RWPE1 (cell line): ENCODE measurements at regions not wholly inside any gene's neighbourhood (a gene's known extent, or its start where the extent isn't known, plus 50 kb on each side); places are given as distances from the start of the nearest gene placed in this dataset.

Source experiments
- CTCF ChIA-PET: fragments of 350-600 bp; sonication (Branson Sonifier 250); formaldehyde crosslinking; extraction: SDS; loops from one replicate; lab custom pipeline; 2021; lab: Yijun Ruan, JAX
- POLR2A ChIA-PET: fragments of 400-600 bp; formaldehyde crosslinking; extraction: SDS; loops from one replicate; lab custom pipeline; 2020; ENCODE audit warnings: antibody characterized with exemption; ENCODE audit not compliant: low non-redundant PET; lab: Yijun Ruan, JAX
- DNase-seq: peaks from one replicate; pipeline ENCODE4 v3.0.0; 2012; ENCODE audit warnings: low spot score
- H3K27ac ChIP-seq: fragments of 450-650 bp; 2 replicates; pipeline ENCODE4 v1.5.1; 2017
- TF ChIP-seq, protein P1 (sequence below): fragments of 450-650 bp; conservative IDR thresholded peaks from 2 replicates; pipeline ENCODE4 v1.5.1; 2017; ENCODE audit warnings: low read depth, mild to moderate bottlenecking

DNA sequence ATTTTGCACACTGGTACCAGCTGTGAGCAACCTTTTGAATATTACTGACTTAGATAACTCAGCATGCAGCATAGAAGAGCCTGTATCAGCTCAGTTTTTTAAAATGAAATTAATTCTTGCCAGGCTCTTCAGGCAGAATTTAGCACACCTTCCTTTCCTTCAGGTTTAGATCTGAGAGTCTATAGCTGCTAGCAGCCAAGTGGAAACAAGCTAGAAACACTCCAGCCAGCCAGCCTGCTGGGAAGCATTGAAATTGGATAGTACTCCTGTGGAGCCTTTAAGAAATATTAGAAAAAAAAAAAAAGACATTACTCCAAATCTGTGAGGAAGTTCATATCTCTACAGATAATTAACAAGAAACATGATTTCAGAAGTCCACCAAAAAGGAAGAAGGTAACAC is 812.2 kb downstream of the DTWD2 start:
- TF ChIP-seq, protein P1, sequence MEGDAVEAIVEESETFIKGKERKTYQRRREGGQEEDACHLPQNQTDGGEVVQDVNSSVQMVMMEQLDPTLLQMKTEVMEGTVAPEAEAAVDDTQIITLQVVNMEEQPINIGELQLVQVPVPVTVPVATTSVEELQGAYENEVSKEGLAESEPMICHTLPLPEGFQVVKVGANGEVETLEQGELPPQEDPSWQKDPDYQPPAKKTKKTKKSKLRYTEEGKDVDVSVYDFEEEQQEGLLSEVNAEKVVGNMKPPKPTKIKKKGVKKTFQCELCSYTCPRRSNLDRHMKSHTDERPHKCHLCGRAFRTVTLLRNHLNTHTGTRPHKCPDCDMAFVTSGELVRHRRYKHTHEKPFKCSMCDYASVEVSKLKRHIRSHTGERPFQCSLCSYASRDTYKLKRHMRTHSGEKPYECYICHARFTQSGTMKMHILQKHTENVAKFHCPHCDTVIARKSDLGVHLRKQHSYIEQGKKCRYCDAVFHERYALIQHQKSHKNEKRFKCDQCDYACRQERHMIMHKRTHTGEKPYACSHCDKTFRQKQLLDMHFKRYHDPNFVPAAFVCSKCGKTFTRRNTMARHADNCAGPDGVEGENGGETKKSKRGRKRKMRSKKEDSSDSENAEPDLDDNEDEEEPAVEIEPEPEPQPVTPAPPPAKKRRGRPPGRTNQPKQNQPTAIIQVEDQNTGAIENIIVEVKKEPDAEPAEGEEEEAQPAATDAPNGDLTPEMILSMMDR: no peak
- no peak overlapping the region for H3K27ac ChIP-seq
- ChIA-PET POLR2A (no interaction called here), CTCF (interaction anchor here (0.7 kb wide), 1 partner anchor 342 kb away, joined by 6 read pairs; no protein-coding TSS in a partner anchor)
- DNase-seq: no peak

DNA sequence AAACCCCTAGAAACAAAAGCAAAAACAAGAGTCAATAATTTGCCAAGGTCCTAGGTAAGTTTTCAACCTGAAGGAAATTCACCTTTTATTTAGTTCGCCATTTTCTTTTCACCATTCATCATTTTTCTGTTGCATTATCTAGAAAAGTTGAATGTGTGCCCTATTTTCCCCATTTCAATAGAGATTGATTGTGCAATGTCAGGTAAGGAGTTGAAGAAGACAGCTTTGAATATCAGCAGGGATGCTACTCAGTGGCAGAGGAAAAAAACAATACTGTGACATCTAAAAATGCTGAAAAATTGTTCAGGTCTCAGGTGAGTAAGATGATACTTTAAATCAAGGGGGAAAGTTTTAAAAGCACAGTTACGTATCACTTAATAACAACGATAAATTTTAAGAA is 813.7 kb downstream of the DTWD2 start:
- no peak overlapping the region for H3K27ac ChIP-seq
- DNase-seq: no peak
- ChIA-PET POLR2A (no interaction called here), CTCF (no interaction called here)
- TF ChIP-seq, protein P1: no peak

DNA sequence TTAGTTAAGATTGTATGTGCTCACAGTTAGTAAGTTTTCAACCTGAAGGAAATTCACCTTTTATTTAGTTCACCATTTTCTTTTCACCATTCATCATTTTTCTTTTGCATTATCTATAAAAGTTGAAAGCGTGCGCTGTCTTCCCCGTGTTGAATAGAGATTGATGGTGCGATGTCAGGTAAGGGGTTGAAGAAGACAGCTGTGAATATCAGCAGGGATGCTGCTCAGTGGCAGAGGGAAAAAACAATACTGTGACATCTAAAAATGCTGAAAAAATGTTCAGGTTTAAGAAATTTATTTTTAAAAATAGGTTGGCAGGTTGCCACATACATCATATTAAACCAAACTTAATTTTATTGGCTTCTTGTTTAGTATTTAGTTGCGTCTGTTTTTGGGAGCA is 815.0 kb downstream of the DTWD2 start:
- no peak for DNase-seq
- TF ChIP-seq, protein P1: no peak
- POLR2A ChIA-PET: no interaction called here
- no peak overlapping the region for H3K27ac ChIP-seq
- CTCF ChIA-PET: no interaction called here

DNA sequence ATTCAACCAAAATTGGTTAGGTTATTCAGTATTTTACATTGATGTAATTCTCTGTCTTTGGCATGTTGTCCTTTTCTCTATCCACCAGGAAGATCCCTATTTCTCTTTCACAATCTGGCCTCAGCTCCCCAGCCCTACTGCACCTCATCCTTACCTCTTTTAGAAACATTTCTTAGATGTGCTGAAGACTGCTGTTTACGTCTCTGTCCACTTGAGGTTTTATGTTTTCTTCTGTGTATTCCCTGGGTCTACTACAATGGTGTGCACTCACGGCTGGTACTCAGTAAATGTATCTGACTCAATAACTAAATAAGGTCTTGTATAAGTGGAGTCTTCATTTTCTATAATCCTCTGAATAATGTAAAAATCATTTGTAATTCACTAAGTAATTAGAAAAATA is 822.7 kb downstream of the DTWD2 start:
- ChIA-PET CTCF (no interaction called here), POLR2A (no interaction called here)
- TF ChIP-seq, protein P1: no peak
- no peak overlapping the region for H3K27ac ChIP-seq
- no peak for DNase-seq

DNA sequence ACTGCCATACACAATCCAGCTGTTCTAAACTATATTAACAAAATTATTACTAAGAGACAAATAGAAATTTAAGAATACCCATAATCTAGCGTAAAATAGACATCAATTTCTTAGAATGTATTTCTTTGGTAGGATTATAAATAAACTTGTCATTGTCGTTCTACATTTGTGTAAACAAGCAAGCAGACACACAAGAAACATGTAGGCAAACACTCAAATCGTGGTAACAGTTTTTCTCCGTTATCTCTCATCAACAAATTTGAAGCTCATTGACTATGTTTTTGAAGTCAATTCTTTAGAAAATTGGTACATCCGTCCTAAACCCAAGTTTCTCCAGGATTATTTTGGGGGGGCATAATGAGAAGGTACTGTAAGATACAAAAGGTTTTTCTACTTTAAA is 832.2 kb downstream of the DTWD2 start:
- CTCF ChIA-PET: no interaction called here

DNA sequence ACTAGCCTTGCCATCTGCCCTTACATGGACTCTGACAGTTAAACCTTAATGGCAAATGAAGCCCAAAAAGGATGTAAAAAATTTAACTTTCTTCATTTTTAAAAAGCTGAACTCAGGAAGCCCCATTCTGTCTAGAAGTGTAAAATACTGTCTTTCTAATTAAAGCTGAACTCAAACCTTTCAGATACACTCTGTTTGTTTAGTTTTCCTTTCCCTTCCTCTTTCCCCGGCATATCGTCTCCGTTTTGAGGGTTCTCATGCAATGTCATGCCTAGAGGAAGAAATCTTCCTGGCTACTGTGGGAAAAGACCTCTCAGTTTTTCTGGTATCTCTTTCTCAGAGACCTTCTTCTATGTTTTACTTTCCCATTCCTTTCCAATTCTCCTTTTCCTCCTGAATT is 841.5 kb downstream of the DTWD2 start:
- no peak for DNase-seq
- CTCF ChIA-PET: no interaction called here
- no peak overlapping the region for H3K27ac ChIP-seq
- POLR2A ChIA-PET: no interaction called here
- TF ChIP-seq, protein P1: no peak

More for the DNA sequence above, 832.2 kb downstream of the DTWD2 start:
- no peak overlapping the region for H3K27ac ChIP-seq
- POLR2A ChIA-PET: no interaction called here
- TF ChIP-seq, protein P1: no peak
- no peak for DNase-seq

DNA sequence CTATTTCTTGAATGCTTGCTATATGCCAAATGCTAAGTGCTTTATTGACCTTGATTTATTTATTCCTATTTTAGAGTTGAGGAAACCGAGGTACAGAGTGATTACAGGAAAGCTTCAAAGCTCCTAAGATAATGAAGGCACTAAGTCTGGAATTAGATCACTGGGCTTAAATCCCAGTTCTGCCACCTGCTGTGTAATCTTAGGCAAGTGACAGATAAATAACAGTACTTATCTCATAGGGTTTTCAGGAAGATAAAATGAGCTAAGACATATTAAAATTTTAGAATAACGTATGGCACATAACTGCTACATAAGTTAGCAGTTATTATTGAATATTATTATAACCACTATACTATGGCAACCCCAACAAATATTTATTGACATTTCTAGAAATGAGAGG is 843.8 kb downstream of the DTWD2 start:
- DNase-seq: no peak
- CTCF ChIA-PET: interaction anchor here (1.1 kb wide), 1 partner anchor 85 kb away, joined by 3 read pairs; no protein-coding TSS in a partner anchor
- no peak overlapping the region for H3K27ac ChIP-seq
- TF ChIP-seq, protein P1: no peak
- POLR2A ChIA-PET: no interaction called here
